B cell (primary cell): ENCODE measurements at regions not wholly inside any gene's neighbourhood (a gene's known extent, or its start where the extent isn't known, plus 50 kb on each side); places are given as distances from the start of the nearest gene placed in this dataset.

Experiments used
- ATAC-seq: fragments of 200-7000 bp; cut with Tn5 transposase; one replicate; pipeline ENCODE4 v1.10.0; 2021; ENCODE audit warnings: low read depth, mild to moderate bottlenecking, moderate number of reproducible peaks, moderate library complexity
- CTCF ChIA-PET: fragments of 350-600 bp; sonication (Branson Sonifier 250); formaldehyde crosslinking; loops from one replicate; lab custom pipeline; 2021; ENCODE audit warnings: antibody characterized with exemption, inconsistent platforms; lab: Charles Lee
- POLR2A ChIA-PET: fragments of 350-600 bp; sonication (Branson Sonifier 250); formaldehyde crosslinking; loops from one replicate; lab custom pipeline; 2021; ENCODE audit warnings: antibody characterized with exemption; lab: Charles Lee
- DNase-seq: peaks from one replicate; pipeline ENCODE4 v3.0.0; 2013
- H2AFZ ChIP-seq: 2 replicates; pipeline ENCODE4 v1.6.1; 2012; ENCODE audit warnings: mild to moderate bottlenecking, low read depth, low read length; ENCODE audit not compliant: insufficient read depth, poor library complexity, severe bottlenecking
- H3K27ac ChIP-seq, 2 donors: 1 replicate in 1 of 2; 2 replicates in 1 of 2; pipeline ENCODE4 v1.5.1; 2012 to 2013; ENCODE audit warnings: low read length in 2 of 2, mild to moderate bottlenecking in 2 of 2, moderate library complexity in 1 of 2
- H3K27me3 ChIP-seq, 4 experiments: fragments of 200-600 bp in 1 of 4; sonication (generic) in 1 of 4; replicated peaks in 1 of 4; 1 replicate in 2 of 4; 2 replicates in 2 of 4; pipeline versions ENCODE4 v1.6.1 to v1.7.0; 2013 to 2016; ENCODE audit warnings: low read length in 3 of 4, mild to moderate bottlenecking in 2 of 4, mixed read lengths in 1 of 4, moderate library complexity in 1 of 4; ENCODE audit not compliant: insufficient read depth in 4 of 4, control insufficient read depth in 3 of 4; ENCODE audit errors: control extremely low read depth in 1 of 4
- H3K36me3 ChIP-seq, 2 experiments: replicated peaks in 1 of 2; 1 replicate in 1 of 2; 2 replicates in 1 of 2; pipeline versions ENCODE4 v1.6.1 to v1.7.1; 2013; ENCODE audit warnings: low read length in 1 of 2; ENCODE audit not compliant: insufficient read depth in 2 of 2, control insufficient read depth in 1 of 2; ENCODE audit errors: control extremely low read depth in 1 of 2, extremely low read depth in 1 of 2
- H3K4me1 ChIP-seq, 2 donors: fragments of 200-600 bp in 1 of 2; sonication (generic) in 1 of 2; 1 replicate in 1 of 2; 2 replicates in 1 of 2; pipeline versions ENCODE4 v1.5.1 to v1.6.1; 2013 to 2017; ENCODE audit warnings: low read length in 2 of 2; ENCODE audit not compliant: control insufficient read depth in 2 of 2, insufficient read depth in 2 of 2
- H3K4me2 ChIP-seq: replicated peaks from 2 replicates; pipeline ENCODE3; 2012; ENCODE audit warnings: mild to moderate bottlenecking, low read depth, low read length; ENCODE audit not compliant: poor library complexity, severe bottlenecking
- H3K4me3 ChIP-seq, 5 experiments: fragments of 200-600 bp in 1 of 5; sonication (generic) in 1 of 5; 1 replicate in 3 of 5; 2 replicates in 2 of 5; pipeline versions ENCODE4 v1.5.1 to v1.7.0; 2011 to 2016; ENCODE audit warnings: low read length in 4 of 5, mild to moderate bottlenecking in 4 of 5, low read depth in 2 of 5, control low read depth in 1 of 5, moderate library complexity in 1 of 5; ENCODE audit not compliant: insufficient read depth in 1 of 5; ENCODE audit errors: control extremely low read depth in 1 of 5, extremely low read depth in 1 of 5
- H3K79me2 ChIP-seq: fragments of 200-600 bp; sonication (generic); one replicate; pipeline ENCODE4 v1.6.0; 2016; ENCODE audit warnings: low read length; ENCODE audit not compliant: control insufficient read depth, insufficient read depth
- H3K9ac ChIP-seq: fragments of 200-600 bp; sonication (generic); 2 replicates; pipeline ENCODE4 v1.6.1; 2017; ENCODE audit warnings: mild to moderate bottlenecking, low read length, moderate library complexity
- H3K9me3 ChIP-seq, 3 donors: one replicate each; pipeline versions ENCODE4 v1.6.1 to v1.7.1; 2013; ENCODE audit warnings: low read length in 2 of 3; ENCODE audit not compliant: control insufficient read depth in 2 of 3, insufficient read depth in 1 of 3; ENCODE audit errors: control extremely low read depth in 1 of 3
- H4K20me1 ChIP-seq: 2 replicates; pipeline ENCODE4 v1.6.0; 2012; ENCODE audit warnings: mild to moderate bottlenecking, low read length; ENCODE audit not compliant: insufficient read depth, control insufficient read depth, poor library complexity, severe bottlenecking
- H3K27ac Mint-ChIP-seq: one replicate; pipeline ENCODE4 v1.8.0; 2021; ENCODE audit warnings: mixed read lengths
- H3K27me3 Mint-ChIP-seq: one replicate; pipeline ENCODE4 v1.8.0; 2021; ENCODE audit warnings: mixed read lengths
- H3K4me1 Mint-ChIP-seq: one replicate; pipeline ENCODE4 v1.8.0; 2021; ENCODE audit warnings: mixed read lengths
- H3K4me3 Mint-ChIP-seq: one replicate; pipeline ENCODE4 v1.8.0; 2021; ENCODE audit warnings: mixed read lengths
- H3K9me3 Mint-ChIP-seq: one replicate; pipeline ENCODE4 v1.8.0; 2022; ENCODE audit warnings: mixed read lengths; ENCODE audit not compliant: insufficient read depth
- CTCF ChIP-seq: fragments of 200-600 bp; IDR thresholded peaks from one replicate; pipeline ENCODE4 v1.8.0; 2022; ENCODE audit warnings: antibody characterized with exemption, mild to moderate bottlenecking
- EZH2 ChIP-seq: IDR thresholded peaks from 2 replicates; pipeline ENCODE4 v1.6.1; 2012; ENCODE audit warnings: borderline replicate concordance, low read depth, mild to moderate bottlenecking, moderate library complexity, low read length; ENCODE audit not compliant: insufficient read depth, poor library complexity, severe bottlenecking
- WGBS: methylation state at CpG from one replicate; pipeline ENCODE4 v1.1.5; 2013; ENCODE audit warnings: missing lambda C conversion rate; ENCODE audit not compliant: insufficient coverage; 5-methylcytosine and 5-hydroxymethylcytosine counted together
- intact Hi-C: fragments of 100-400 bp; cut with micrococcal nuclease; formaldehyde crosslinking; loops from one replicate; pipeline ENCODE4 v1.10.0; 2022

GRCh38 chr4:43556262-43556661, 663.7 kb downstream of the GRXCR1 start:
- ChIA-PET CTCF (no interaction called here), POLR2A (no interaction called here)
- WGBS, result no CpG with 5 or more reads among the region's 1 CpG
- TF ChIP-seq EZH2 (no peak), CTCF (no peak)
- Mint-ChIP-seq H3K9me3 (peaks cover 8% of the 10 kb centered on the region), H3K4me3 (no peak overlapping the region), H3K27ac (no peak overlapping the region), H3K27me3 (no peaks in the 10 kb centered on the region), H3K4me1 (peaks cover 12% of the 10 kb centered on the region)
- H3K4me2 ChIP-seq, result no peak overlapping the region
- H3K79me2 ChIP-seq, result no peaks in the 10 kb centered on the region
- no peaks in the 10 kb centered on the region for H4K20me1 ChIP-seq
- no peak overlapping the region for H2AFZ ChIP-seq
- H3K9me3 ChIP-seq, result peaks cover 1 to 18% (median 8%) of the 10 kb centered on the region in 3 donors
- no peak overlapping the region for H3K9ac ChIP-seq
- intact Hi-C loops, result no loop called here
- no peak overlapping the region for H3K4me3 ChIP-seq
- peaks cover 5 to 7% of the 10 kb centered on the region in 2 donors for H3K4me1 ChIP-seq
- ATAC-seq (no peak), DNase-seq (peak; percentile 12)
- H3K36me3 ChIP-seq, result no peaks in the 10 kb centered on the region
- H3K27ac ChIP-seq, result no peak overlapping the region
- no peaks in the 10 kb centered on the region for H3K27me3 ChIP-seq

- H3K4me1 Mint-ChIP-seq, result peaks cover 20% of the 10 kb centered on the region
- Histone ChIP-seq H3K4me2 (no peak overlapping the region), H3K9me3 (peaks cover 1 to 4% (median 1%) of the 10 kb centered on the region in 3 donors), H2AFZ (no peak overlapping the region), H3K9ac (peak overlapping the region; percentile 7), H3K79me2 (no peaks in the 10 kb centered on the region), H3K36me3 (no peaks in the 10 kb centered on the region), H3K4me3 (no peak overlapping the region), H4K20me1 (no peaks in the 10 kb centered on the region), H3K27ac (no peak overlapping the region), H3K4me1 (peaks cover 5 to 11% of the 10 kb centered on the region in 2 donors), H3K27me3 (no peaks in the 10 kb centered on the region)
- peaks cover 3% of the 10 kb centered on the region for H3K9me3 Mint-ChIP-seq
- WGBS, result no CpG with 5 or more reads among the region's 1 CpG
- no peak overlapping the region for H3K27ac Mint-ChIP-seq
- ATAC-seq, result peak; percentile 28
- no peak overlapping the region for H3K4me3 Mint-ChIP-seq
- intact Hi-C loops, result no loop called here
- no peak for DNase-seq
- CTCF ChIA-PET, result no interaction called here
- POLR2A ChIA-PET, result no interaction called here
- no peaks in the 10 kb centered on the region for H3K27me3 Mint-ChIP-seq
- TF ChIP-seq EZH2 (no peak), CTCF (no peak)
Observed at GRCh38 chr4:43560047-43560446, 667.5 kb downstream of the GRXCR1 start.
